ENCODE measurements at regions not wholly inside any gene's neighbourhood (a gene's known extent, or its start where the extent isn't known, plus 50 kb on each side); places are given as distances from the start of the nearest gene placed in this dataset.

DNA sequence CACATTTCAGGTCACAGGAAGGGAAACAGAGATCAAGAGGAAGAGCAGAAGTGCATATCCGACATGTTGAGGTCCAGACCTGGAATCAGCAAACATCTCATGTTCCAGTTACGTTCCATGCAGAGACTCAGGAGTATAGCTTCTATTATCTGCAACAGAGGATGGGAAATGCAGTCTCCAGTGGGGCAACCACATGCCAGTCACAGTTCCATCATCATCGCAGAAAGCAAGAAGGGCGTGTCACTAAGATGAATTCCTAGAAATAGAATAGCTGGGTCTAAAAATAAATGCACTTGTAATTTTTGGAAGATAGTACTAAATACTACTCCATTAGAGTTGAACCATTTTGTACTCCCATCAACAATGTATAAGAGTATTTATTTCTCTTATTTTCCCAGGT lies 133.2 kb upstream of the MDFIC start:
- DNase-seq (ENCODE audit: low read depth in 1 of 2, low spot score in 1 of 2), result no peak
- no peak for ATAC-seq
- H3K9me3 ChIP-seq, result no peaks in the 10 kb centered on the region
- 80% methylated on average over 4 of the region's 4 CpGs for WGBS (ENCODE audit: missing lambda C conversion rate)
- TF ChIP-seq KDM5A (IDR thresholded peaks at IDR 0.05) (no peak), GATA3 (IDR thresholded peaks at IDR 0.05; ENCODE audit: borderline replicate concordance) (no peak), FOXS1 (CRISPR knock-in tag; IDR thresholded peaks at IDR 0.05) (no peak), TFCP2L1 (CRISPR knock-in tag; IDR thresholded peaks at IDR 0.05) (no peak), KDM1A (IDR thresholded peaks at IDR 0.05; ENCODE audit: low read depth) (no peak), RAD21 (conservative IDR thresholded peaks at IDR 0.05 in 1 of 2, IDR thresholded peaks at IDR 0.05 in 1 of 2) (no peak), HEYL (CRISPR knock-in tag; IDR thresholded peaks at IDR 0.05) (no peak), CBX2 (IDR thresholded peaks at IDR 0.05; ENCODE audit: borderline replicate concordance, low read depth) (no peak), HOXA7 (CRISPR knock-in tag; IDR thresholded peaks at IDR 0.05) (no peak), RCOR1 (IDR thresholded peaks at IDR 0.05; ENCODE audit: low read depth, low read length) (no peak), MYC (IDR thresholded peaks at IDR 0.05; ENCODE audit: borderline replicate concordance, low read length) (no peak), ZFP36 (IDR thresholded peaks at IDR 0.05; ENCODE audit: borderline replicate concordance, partially characterized antibody) (no peak), FOSL2 (IDR thresholded peaks at IDR 0.05) (no peak), FOSL2 (CRISPR knock-in tag; IDR thresholded peaks at IDR 0.05) (no peak), HOXB13 (CRISPR knock-in tag; IDR thresholded peaks at IDR 0.05; ENCODE audit: low read depth) (no peak), ESRRA (IDR thresholded peaks at IDR 0.05; ENCODE audit: borderline replicate concordance, low read length) (no peak), RNF2 (IDR thresholded peaks at IDR 0.05; ENCODE audit: borderline replicate concordance, low read depth) (no peak), BHLHE40 (IDR thresholded peaks at IDR 0.05; ENCODE audit: low read depth, low read length) (no peak), PHF8 (IDR thresholded peaks at IDR 0.05; ENCODE audit: borderline replicate concordance, low read depth) (no peak)
- TF ChIP-seq, protein P1, sequence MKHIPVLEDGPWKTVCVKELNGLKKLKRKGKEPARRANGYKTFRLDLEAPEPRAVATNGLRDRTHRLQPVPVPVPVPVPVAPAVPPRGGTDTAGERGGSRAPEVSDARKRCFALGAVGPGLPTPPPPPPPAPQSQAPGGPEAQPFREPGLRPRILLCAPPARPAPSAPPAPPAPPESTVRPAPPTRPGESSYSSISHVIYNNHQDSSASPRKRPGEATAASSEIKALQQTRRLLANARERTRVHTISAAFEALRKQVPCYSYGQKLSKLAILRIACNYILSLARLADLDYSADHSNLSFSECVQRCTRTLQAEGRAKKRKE (CRISPR knock-in tag; IDR thresholded peaks at IDR 0.05; ENCODE audit: low read depth), result no peak
- TF ChIP-seq, protein P2, sequence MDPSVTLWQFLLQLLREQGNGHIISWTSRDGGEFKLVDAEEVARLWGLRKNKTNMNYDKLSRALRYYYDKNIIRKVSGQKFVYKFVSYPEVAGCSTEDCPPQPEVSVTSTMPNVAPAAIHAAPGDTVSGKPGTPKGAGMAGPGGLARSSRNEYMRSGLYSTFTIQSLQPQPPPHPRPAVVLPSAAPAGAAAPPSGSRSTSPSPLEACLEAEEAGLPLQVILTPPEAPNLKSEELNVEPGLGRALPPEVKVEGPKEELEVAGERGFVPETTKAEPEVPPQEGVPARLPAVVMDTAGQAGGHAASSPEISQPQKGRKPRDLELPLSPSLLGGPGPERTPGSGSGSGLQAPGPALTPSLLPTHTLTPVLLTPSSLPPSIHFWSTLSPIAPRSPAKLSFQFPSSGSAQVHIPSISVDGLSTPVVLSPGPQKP (IDR thresholded peaks at IDR 0.05; ENCODE audit: low read depth, low read length), result no peak
- H3K4me3 ChIP-seq, result no peak overlapping the region
- no peaks in the 10 kb centered on the region for H3K4me1 ChIP-seq
- POLR2A ChIA-PET, result no interaction called here
- H3K27ac ChIP-seq, result no peak overlapping the region
- no peak overlapping the region for H3K4me2 ChIP-seq
- FAIRE-seq, result no peak
- CTCF ChIA-PET, result no interaction called here

- Histone ChIP-seq H3K9me3 (no peaks in the 10 kb centered on the region), H3K27ac (no peak overlapping the region), H3K4me3 (no peak overlapping the region), H3K4me2 (no peak overlapping the region), H3K4me1 (no peaks in the 10 kb centered on the region)
- FAIRE-seq (no peak), DNase-seq (ENCODE audit: low read depth in 1 of 2, low spot score in 1 of 2) (no peak), ATAC-seq (no peak)
- TF ChIP-seq RCOR1 (IDR thresholded peaks at IDR 0.05; ENCODE audit: low read depth, low read length) (no peak), PBX3 (IDR thresholded peaks at IDR 0.05) (no peak), USF2 (IDR thresholded peaks at IDR 0.05) (no peak), MAFK (IDR thresholded peaks at IDR 0.05; ENCODE audit: partially characterized antibody) (no peak), ZNF302 (CRISPR knock-in tag; IDR thresholded peaks at IDR 0.05) (no peak), CHD4 (IDR thresholded peaks at IDR 0.05; ENCODE audit: borderline replicate concordance) (no peak), RARB (CRISPR knock-in tag; IDR thresholded peaks at IDR 0.05) (no peak), POLR2A (IDR thresholded peaks at IDR 0.05; ENCODE audit: low read length) (no peak)
- TF ChIP-seq, protein P2 (IDR thresholded peaks at IDR 0.05; ENCODE audit: low read depth, low read length), result no peak
- ChIA-PET CTCF (no interaction called here), POLR2A (no interaction called here)
- 35% methylated on average over 2 of the region's 2 CpGs for WGBS (ENCODE audit: missing lambda C conversion rate)
Measured at GRCh38 chr7:114789161-114789560, 132.7 kb upstream of the MDFIC start.
